ENCODE measurements at regions not wholly inside any gene's neighbourhood (a gene's known extent, or its start where the extent isn't known, plus 50 kb on each side); places are given as distances from the start of the nearest gene placed in this dataset.

DNA sequence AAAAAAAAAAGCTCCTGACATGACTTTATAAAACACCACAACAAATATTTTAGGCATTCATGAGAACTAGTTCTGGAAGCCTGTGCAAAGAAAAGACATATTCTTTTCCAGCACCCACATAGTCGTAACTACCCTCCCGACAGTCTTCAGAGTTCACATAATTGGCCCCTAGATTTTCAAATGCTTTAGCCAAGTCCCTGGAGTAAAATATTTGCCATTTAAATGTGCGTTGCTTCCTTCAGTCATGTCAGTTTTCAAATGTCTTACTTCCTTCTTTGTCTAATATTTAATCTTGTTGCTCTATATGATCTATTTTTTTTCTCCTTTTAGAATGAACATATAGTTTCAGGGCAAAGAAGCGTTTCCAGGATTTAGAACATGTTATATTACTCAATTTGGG is 66.8 kb upstream of the KRAS start:
- 91% methylated on average over 4 of the region's 4 CpGs; no CpG with 5 or more reads in 1 of the 2 experiments for WGBS, 2 experiments (ENCODE audit: extremely low coverage in 1 of 2, insufficient coverage in 1 of 2, insufficient read length in 1 of 2, insufficient replicate concordance in 2 of 2, low coverage in 1 of 2, low lambda C conversion rate in 2 of 2, missing lambda C conversion rate in 1 of 2)
- H3K27ac ChIP-seq (ENCODE audit: low read depth, low read length): no peak overlapping the region
- no peak overlapping the region for H2BK20ac ChIP-seq (ENCODE audit: low read length)
- no peak for TF ChIP-seq EGR1 (IDR thresholded peaks at IDR 0.05; ENCODE audit: borderline replicate concordance, low read depth, low read length)
- no peak for TF ChIP-seq MAFK (IDR thresholded peaks at IDR 0.05; ENCODE audit: low read depth, low read length)
- TF ChIP-seq ATF3 (IDR thresholded peaks at IDR 0.05; ENCODE audit: insufficient read depth, low read depth, low read length): no peak
- no peak for TF ChIP-seq NRF1 (IDR thresholded peaks at IDR 0.05; ENCODE audit: low read depth, low read length)
- TF ChIP-seq HDAC2 (IDR thresholded peaks at IDR 0.05; ENCODE audit: borderline replicate concordance in 1 of 2, low read depth in 2 of 2, low read length in 2 of 2): no peak
- no peak for TF ChIP-seq NANOG (IDR thresholded peaks at IDR 0.05; ENCODE audit: insufficient read depth, low read depth, low read length, poor library complexity, severe bottlenecking)
- no peak for TF ChIP-seq CTBP2 (IDR thresholded peaks at IDR 0.05; ENCODE audit: borderline replicate concordance, insufficient read depth, insufficient read length, low read length)
- no peak for TF ChIP-seq SRF (IDR thresholded peaks at IDR 0.05; ENCODE audit: low read depth, low read length)
- no peak for TF ChIP-seq CREB1 (IDR thresholded peaks at IDR 0.05)
- TF ChIP-seq FOSL1 (IDR thresholded peaks at IDR 0.05; ENCODE audit: insufficient read depth, low read depth, low read length): no peak
- TF ChIP-seq SAP30 (IDR thresholded peaks at IDR 0.05; ENCODE audit: insufficient read depth, insufficient replicate concordance, low read length): no peak
- no peaks in the 10 kb centered on the region; a peak in 1 of 7 replicates for H3K27me3 ChIP-seq (replicated peaks in 1 of 4; ENCODE audit: control insufficient read depth in 3 of 4, extremely low read depth in 1 of 4, insufficient read depth in 3 of 4, low read length in 3 of 4)
- H3K9ac ChIP-seq (replicated peaks in 1 of 4; ENCODE audit: extremely low read depth in 1 of 4, low read depth in 3 of 4, low read length in 3 of 4): no peak overlapping the region
- CTCF ChIA-PET (ENCODE audit: partially characterized antibody): interaction anchor here (0.6 to 2.2 kb wide), 2 partner anchors 9 to 830 kb away, joined by 3 to 6 read pairs; no protein-coding TSS in a partner anchor
- no peak overlapping the region for H4K8ac ChIP-seq (ENCODE audit: extremely low read depth, insufficient read depth, low read length)
- H3K23ac ChIP-seq (ENCODE audit: insufficient read length): no peak overlapping the region
- no peak overlapping the region for H2AK5ac ChIP-seq (ENCODE audit: low read depth, low read length)
- no peak overlapping the region for H3K4me3 ChIP-seq (ENCODE audit: extremely low read depth in 1 of 4, insufficient read depth in 2 of 4, low read depth in 3 of 4, low read length in 4 of 4)
- H3K4me2 ChIP-seq (ENCODE audit: insufficient read depth in 1 of 2, low read depth in 2 of 2, low read length in 2 of 2): no peak overlapping the region
- H3K4me1 ChIP-seq (replicated peaks in 1 of 4; ENCODE audit: control insufficient read depth in 3 of 4, insufficient read depth in 4 of 4, low read length in 3 of 4): no peaks in the 10 kb centered on the region
- no peak overlapping the region for H2BK120ac ChIP-seq (replicated peaks; ENCODE audit: low read depth, low read length)
- no peak overlapping the region for H3K4ac ChIP-seq (replicated peaks; ENCODE audit: insufficient read length, low read depth, low read length)
- H3K36me3 ChIP-seq (ENCODE audit: control insufficient read depth in 2 of 4, insufficient read depth in 4 of 4, low read length in 3 of 4): no peaks in the 10 kb centered on the region
- H4K91ac ChIP-seq (replicated peaks; ENCODE audit: insufficient read length, low read length): no peak overlapping the region
- DNase-seq (ENCODE audit: low read depth in 1 of 2, low spot score in 2 of 2) (no peak), FAIRE-seq (no peak)
- H4K20me1 ChIP-seq (replicated peaks in 1 of 2; ENCODE audit: control insufficient read depth in 1 of 2, insufficient read depth in 2 of 2, low read length in 2 of 2): no peaks in the 10 kb centered on the region
- no peak overlapping the region for H2AFZ ChIP-seq (ENCODE audit: low read length)
- H2BK5ac ChIP-seq (ENCODE audit: low read depth, low read length): no peak overlapping the region
- H3K9me3 ChIP-seq (ENCODE audit: insufficient read depth in 2 of 2, low read depth in 1 of 2, low read length in 1 of 2): no peaks in the 10 kb centered on the region
- no peak overlapping the region for H2BK15ac ChIP-seq (ENCODE audit: low read length)
- no peaks in the 10 kb centered on the region for H3K79me1 ChIP-seq (ENCODE audit: low read depth, low read length)
- H3K14ac ChIP-seq (ENCODE audit: insufficient read length): no peak overlapping the region
- no peak overlapping the region for H2BK12ac ChIP-seq (ENCODE audit: low read depth, low read length)
- H4K5ac ChIP-seq (ENCODE audit: insufficient read length, low read depth, low read length): no peak overlapping the region
- H3K79me2 ChIP-seq (ENCODE audit: control insufficient read depth in 1 of 2, insufficient read depth in 2 of 2, low read length in 2 of 2): no peaks in the 10 kb centered on the region
- H3K23me2 ChIP-seq (ENCODE audit: low read depth, low read length): no peaks in the 10 kb centered on the region
- no peak overlapping the region for H3K18ac ChIP-seq (ENCODE audit: extremely low read depth, low read length)
- POLR2A ChIA-PET (ENCODE audit: partially characterized antibody): no interaction called here
- H3K56ac ChIP-seq (replicated peaks; ENCODE audit: insufficient read length, low read depth, low read length): no peak overlapping the region

All from H1 (cell line).